Embryonic facial prominence (tissue), 1 donor: ENCODE measurements at regions not wholly inside any gene's neighbourhood (a gene's known extent, or its start where the extent isn't known, plus 50 kb on each side); places are given as distances from the start of the nearest gene placed in this dataset.
"Not testable (repeated sequence)": the region's sequence is repeated elsewhere in the genome, so short reads cannot be mapped to it uniquely, and the experiment has no call there.

Experiments used
- DNase-seq: peaks from one replicate; pipeline ENCODE4 v3.0.0-alpha.2; 2016; ENCODE audit errors: extremely low spot score

DNA sequence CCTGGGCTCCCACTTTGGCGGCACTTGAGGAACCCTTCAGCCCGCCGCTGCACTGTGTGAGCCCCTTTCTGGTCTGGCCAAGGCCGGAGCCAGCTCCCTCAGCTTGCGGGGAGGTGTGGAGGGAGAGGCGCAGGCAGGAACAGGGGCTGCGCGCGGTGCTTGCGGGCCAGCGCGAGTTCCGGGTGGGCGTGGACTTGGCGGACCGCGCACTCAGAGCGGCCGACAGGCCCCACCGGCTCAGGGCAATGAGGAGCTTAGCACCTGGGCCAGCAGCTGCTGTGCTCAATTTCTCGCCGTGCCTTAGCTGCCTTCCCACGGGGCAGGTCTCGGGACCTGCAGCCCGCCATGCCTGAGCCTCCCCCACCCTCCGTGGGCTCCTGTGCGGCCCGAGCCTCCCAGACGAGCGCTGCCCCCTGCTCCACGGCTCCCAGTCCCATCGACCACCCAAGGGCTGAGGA lies 324.8 kb downstream of the RAD51AP2 start:
- not testable (repeated sequence) for DNase-seq

DNA sequence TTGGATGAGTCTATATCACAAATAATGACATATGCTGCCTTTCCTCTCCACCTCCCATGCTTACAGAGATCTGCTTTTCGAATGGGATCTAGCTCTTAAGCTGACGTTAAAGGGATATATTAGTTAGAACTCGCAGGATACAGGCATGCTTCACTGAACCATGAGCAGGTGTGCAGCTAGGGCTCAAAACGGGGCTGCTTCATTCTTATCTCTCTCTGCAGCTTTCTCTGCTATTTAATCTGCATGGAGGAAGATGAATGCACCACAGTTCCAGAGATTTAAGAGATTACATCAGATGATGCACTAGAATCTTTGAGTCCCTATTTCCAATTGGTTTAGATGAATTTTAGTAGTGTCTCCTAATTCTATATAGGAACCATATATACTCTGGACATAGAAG lies 327.0 kb downstream of the RAD51AP2 start:
- DNase-seq: no peak

DNA sequence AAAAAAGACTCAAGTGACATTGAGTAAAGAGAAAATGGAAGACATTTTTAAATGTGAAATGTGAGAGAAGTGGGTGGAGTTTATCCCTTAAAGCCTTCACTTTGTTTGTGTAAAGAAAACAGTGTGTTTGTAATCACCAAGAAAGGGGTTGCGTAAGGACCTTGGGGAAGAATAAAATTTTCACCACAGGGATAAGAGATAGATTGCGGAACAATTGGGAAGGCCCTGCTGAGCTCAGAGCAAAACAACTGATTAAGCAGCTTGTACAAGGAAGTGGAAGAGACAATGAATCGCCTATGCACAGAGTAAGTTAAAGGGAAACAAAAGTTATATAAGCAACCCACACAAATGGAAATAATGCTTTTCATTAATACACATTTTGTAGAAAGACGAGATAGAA lies 327.7 kb downstream of the RAD51AP2 start:
- DNase-seq: no peak

DNA sequence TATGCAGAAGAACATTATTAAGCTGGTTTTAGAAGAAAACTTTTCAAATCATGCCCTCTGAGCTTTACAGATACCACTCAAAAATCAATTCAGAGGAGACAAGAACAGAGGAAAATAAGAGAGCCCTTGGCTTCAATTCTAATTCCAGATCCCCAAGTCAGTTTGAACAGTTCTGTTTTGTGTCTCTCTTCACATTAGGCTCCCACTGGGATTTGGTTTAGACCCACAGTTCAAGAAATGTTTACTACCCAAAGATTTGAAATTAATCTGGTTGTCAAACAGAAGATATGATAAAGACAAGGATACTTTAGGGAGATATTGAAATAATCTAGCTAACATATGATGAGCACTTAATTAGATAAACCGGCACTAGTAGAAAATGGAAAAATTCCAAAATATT lies 329.5 kb downstream of the RAD51AP2 start:
- DNase-seq: no peak

DNA sequence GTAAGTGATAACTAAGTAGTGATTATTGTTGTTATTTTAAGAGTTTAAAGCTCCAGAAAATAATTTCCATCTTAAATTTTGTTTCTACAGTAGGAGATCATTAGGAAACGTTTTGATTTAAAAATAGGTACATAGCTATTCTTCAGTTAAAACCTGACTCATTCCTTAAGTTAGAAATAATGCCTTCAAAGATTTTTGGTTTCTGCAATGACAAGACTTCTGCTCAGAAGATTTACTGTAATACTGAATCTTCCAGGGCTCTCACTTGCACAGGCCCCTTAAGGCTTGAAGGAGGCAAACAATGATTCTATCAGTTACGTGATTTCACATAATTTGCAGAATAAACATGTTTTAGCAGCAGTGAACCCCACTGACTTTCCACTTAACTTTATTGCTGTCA lies 333.7 kb downstream of the RAD51AP2 start:
- DNase-seq: no peak

DNA sequence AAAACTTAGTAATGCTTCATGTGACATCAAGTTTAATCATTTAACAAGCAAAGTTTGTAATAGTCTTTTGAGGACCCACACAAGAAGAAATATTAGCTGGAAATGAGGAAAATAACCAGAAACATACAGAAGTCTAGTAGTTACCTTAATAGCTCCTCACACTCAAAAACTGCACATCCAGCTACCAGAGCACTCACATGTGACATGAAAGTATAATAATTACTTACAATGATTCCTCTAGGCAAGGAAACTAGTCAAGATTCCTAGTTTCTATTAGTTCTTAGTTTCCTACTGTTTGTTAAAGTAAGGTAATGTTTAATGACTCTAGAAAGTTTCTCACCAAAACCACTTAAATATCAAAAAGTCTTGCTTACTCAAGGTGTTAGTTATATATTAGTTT lies 335.8 kb downstream of the RAD51AP2 start:
- no peak for DNase-seq

DNA sequence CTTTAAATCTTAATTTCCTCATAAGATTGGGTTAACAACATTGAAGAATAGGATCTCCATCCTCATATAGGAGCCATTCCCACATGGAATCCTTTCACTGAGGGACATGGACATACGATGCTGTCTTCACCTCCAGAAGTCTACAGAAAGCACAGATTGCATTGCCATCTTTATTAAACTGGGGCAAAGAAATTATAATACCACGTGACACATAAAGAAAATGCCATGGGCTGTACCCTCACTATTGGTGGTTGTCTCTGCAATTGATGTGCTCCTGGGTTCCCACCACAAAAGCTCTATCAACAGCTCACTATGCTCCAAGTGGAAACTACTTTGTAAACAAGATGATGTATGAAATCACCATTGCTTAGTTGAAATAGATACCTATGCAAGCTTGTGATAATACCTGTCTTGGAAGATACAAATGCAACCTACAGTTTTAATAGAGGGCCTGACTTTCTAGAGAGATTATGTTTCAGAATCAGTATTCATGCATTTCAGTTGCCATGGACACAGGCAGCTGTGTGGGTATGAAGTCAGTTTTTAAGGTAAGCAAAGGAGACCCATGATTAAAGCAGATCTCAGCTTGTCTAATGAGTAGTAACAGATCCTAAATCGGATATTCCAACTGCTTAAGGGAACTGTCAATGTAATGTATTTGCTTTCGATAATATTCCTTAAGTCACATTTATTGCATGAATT lies 337.0 kb downstream of the RAD51AP2 start:
- no peak for DNase-seq

DNA sequence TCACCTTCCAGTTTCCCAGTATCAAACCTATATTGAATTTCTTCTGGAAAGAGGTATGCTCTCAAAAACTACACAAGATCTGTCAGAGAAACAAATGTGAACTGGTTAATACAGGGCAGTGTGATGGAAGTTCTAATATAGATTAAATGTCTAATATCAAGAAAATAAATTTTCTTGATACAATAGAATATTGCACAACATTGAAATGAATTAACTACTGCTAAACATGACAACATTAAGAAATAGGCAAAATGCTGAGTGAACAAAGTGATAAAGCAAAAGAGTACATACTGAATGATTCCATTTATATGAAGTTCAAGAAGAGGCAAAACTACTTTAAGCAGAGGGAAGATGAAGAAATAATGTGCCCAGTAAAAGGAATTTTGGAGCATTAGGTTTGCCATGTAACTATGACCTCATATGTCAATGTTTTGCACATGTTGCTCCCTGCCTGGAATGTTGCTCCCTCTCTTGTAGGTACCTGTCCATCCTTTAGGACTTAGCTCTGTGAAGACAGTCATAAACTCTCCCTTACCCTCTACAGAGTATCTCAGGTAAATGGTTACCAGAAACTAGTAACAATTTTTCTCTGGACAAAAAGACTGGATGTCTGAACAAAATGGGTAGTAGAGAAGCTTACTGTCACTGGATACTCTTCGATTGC lies 339.0 kb downstream of the RAD51AP2 start:
- no peak for DNase-seq

DNA sequence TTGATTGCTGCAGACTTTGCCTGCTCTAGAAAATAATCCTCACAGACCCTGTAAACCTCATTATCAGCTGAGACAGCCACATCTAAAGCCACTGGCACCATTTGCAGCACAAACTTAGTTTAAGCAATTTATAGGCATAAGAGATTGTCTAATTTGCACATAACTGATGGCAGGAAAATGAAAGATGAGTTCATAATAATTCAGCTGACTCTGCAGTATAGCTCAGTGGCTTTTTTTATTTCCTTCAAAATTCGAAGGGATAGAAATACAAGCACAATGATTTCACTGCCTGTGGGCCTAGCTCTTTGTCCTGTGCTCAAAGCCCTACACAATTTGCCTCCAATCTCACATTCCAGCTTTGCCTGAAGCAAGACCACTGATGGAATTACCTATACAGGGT lies 341.2 kb downstream of the RAD51AP2 start:
- DNase-seq: no peak

DNA sequence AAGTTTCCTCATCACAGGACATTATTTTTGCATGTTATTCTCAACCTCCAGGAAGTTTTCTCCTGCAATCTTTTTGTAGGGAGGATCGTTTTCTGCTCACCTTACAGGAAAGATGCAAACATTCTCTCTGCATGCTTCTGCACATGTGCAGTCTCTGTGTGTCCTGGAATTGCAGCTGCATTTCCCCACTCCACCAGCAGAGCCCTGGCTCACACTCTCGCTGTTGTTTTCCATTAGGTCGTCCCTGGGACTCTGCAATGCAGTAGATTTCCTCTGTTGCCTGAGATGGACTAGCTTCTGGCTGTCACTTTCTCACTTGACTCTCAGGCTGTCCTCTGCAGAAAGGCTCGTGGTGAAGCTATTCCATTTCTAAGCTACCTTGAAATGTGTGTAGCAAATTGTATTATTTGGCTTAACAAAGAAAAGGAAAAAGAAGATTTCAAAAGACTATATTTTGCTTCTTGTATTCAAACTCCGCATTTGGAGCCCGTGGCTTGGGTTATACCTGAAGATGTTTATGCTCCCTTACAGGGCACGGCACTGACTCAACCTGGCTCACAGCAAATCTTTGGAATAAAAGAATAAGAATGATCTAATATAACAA lies 346.7 kb downstream of the RAD51AP2 start:
- no peak for DNase-seq

DNA sequence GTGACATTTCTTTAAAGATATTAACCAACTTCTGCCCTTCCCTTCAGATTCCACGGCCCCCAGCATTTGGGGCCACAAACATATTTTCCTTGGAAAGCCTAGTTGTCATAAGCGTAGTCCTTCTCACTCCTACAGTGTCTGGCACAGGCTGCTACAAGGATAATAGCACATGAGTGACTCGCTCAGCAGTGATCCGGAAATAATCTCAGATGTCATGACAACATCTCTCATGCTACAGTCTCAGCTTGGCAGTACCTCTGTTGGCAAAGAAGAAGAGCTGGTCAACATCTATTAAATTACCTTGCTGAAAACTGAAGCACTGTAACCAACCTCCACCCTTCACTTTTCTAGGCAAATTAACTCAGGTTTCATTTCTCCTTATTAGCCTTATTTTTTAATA lies 351.7 kb downstream of the RAD51AP2 start:
- no peak for DNase-seq

DNA sequence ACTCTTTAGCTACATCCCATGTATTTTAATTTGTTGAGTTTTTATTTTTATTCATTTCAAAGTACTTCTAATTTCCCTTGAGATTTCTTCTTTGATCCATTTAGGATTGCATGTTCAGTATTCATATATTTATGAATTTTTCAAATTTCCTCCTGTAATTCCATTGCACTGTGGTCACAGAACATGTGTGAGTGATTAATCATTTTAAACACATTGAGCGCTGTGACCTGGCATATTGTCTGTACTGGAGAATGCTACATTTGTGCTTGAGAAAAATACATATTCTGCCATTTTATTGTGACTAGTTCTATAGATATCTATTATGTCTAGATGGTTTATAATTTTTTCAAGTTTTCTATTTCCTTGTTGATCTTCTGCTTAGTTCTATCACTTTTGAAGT lies 353.7 kb downstream of the RAD51AP2 start:
- DNase-seq: no peak

DNA sequence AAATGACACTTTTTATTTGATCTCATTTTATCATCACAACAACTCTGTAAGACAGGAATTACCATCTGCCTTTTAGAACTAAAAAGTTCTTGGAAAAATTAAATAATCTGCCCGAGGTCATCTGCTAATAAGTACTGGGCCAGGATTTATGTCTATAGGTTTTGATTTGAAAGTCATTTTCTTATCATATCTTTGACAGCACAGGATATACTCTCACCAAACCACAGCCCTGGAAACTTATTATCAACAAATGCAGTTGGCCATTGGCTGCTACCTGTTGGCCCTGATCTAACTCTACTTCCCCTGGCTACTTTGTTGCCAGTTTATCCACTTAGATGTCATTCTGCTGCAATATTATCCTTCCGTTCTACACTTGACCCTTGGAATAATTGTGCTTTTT lies 354.6 kb downstream of the RAD51AP2 start:
- DNase-seq: no peak

DNA sequence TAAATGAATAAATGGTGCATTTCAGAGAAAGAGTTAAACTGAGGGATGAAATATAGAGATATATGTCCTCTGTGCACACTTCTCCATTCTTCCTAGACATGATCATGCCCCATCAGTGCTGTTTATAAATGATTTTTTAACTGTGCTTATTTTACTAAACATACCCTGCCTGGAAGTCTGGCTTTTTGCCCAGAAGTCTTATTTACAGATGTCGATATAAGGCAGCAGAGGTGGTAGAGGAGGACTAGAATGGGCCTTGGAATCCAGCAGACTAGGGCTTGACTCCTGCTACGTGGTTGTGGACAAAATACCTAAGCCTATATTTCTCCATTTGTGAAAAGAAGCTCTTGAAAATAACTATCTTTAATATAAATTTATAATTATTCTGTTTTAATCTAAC lies 355.5 kb downstream of the RAD51AP2 start:
- no peak for DNase-seq

DNA sequence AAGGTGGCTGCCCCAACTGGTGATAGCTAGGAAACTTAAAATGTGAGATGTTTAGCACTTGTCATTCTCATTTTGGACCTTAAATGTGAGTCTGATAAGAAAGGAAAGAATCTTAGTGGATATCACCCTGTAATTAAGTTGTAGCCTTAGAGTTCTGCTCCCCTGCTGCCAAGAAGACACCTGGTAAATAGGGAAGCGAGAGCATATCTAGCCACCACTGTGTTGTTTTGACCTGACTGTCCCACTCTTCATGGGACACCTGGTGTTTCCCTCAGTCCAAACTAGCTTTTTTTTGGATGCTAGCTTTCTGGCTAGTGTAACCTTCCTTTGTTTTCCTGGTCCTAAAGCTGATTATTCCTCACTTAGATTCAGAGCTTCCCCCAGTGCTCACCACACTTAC lies 357.6 kb downstream of the RAD51AP2 start:
- DNase-seq: no peak

DNA sequence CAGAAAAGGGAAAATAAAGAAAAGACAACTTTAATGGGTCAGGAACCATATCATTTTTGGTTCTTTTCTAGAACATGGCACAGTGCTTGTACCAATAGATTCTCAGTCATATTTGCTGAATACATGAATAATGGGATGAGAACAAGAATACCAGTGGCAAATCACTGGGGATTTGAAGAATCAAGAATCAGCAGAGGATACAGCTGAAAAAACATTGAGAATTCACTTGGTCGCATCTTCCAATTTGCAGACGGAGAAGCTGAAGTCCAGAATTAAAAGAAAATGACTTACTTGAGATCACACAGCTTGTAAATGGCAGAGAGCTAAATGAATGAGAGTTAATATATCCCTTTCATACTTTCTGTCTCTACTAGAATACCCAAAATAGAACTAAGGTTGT lies 362.2 kb downstream of the RAD51AP2 start:
- no peak for DNase-seq

DNA sequence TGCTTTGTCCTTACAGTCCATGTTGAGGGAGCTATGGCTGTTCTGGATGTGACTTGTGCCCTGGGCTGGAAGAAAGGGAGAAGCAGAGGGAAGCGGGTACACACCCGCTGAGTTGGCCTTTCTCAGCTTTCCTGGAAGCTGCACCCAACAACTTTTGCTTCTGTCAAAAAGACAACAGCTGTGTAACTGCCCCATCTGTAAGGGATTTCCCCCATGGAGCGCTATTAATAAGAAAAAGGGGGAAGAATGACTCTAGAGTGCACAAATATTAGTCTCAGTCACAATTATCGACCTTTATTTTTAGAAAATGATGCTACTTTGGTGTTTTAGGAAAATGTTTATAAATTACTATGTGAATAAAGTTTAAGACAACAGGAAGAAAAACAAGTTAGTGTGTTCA lies 368.3 kb downstream of the RAD51AP2 start:
- DNase-seq: no peak

DNA sequence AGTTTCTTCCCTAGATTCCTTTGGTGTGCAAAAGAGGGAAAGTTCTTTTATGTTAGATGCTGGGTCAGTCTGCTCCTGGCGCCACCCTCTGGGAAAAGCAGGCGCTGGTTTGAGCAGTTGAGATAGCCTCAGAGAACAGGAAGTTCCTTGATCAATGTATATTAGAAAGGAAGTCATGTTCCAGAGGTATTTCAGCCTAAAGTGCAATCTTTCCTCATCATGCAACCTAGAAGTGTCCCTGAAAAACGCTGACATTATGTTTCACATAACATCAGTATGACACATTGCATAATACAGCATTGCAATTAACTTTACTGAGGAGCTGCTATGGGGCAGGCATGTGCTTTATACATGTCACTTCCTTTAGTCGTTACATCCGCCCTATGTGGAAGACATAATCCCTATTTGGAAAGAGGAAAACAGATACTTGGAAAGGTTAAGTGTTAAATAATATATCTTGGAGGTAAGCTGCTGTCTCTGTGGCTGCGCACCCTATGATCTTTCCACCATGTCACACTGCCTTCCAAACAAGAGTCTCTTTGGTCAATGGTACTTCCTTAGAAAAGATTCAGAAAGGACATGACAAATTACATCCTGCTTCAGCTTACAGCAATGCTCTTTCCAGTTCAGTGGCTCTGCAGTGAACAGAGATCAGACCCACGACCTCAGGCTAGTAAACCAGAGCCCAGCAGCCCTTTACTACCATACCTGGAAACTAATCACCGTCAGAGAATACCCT lies 369.7 kb downstream of the RAD51AP2 start:
- no peak for DNase-seq

DNA sequence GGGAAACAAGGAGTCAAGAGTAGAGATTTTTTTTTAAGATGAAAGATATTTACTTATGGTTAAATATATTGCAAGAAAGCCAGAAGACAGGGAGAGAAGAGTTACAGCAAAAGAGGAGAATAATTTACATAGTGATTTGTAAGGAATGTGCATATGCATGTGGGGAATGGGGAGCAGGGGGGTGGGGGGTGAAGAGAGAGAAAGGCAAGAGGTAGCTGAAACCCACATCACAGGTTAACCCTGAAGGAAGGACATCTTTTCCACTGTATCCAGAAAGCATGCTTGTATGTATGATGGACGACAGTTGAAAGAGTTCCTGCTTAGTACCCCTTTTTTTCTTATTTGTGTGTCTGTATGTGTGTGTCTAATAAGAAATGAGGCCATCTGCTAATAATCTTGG lies 371.9 kb downstream of the RAD51AP2 start:
- DNase-seq: no peak

DNA sequence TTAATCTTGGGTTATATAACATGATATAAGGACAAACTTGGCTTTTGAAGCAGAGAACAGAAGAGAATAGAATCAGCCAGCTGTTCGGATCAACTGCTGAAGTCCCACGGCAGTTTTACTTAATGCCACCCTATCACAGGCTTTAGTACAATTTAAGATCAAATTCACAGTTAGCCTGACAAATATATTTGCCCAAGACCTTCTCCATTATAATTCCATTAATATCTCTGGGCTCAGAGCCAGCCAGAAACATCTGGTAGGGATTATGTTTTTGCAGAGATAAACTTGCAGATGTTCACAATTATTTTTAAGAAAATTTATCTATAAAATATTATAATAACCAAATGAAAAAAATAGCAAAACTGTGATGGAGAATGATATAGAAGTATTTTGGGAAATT lies 381.4 kb downstream of the RAD51AP2 start:
- DNase-seq: no peak

DNA sequence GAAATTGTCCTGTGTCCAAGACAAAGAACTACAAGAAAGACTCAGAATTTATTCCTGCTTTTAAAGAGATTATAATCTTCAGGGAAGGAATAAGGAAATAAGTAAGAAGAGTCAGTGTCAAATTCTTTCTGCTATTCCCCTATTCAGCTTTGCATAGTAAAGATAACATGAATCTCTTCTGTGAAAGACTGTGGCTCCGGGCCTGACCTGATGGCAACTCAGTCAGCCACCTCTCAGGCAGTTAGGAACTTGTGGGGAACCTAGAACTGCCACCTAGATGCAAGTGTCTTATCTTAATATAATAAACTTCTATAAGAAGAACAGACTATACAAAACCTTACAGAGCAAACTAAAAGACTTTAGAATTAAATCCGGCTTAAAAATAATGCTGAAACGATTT lies 382.0 kb downstream of the RAD51AP2 start:
- no peak for DNase-seq

DNA sequence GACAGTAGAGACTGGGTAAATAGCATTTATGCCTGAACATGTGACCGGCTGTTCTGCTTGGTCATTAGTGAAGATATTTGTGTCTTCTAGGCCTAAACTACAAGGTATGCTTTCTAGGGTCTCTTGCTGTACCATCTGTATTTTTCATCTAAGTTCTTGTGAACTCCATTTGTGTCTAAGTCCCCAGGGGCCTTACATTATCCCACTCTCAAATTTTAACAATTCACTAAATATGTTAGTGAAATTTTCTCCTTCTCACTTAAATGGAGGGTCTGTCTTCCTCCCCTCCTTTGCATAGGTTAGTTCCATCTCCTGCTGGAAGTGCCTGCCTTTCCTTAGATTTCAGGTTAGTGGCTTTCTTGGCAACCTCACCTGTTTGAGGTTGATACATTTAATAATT lies 382.6 kb downstream of the RAD51AP2 start:
- DNase-seq: no peak
